T-helper 2 cell treated with Interferon-gamma antibody and Interleukin-4, amounts not matched to agents 100 ng/mL and 5 ng/mL, for 36 hours (primary cell): ENCODE measurements at regions not wholly inside any gene's neighbourhood (a gene's known extent, or its start where the extent isn't known, plus 50 kb on each side); places are given as distances from the start of the nearest gene placed in this dataset.

Experiments used
- intact Hi-C: fragments of 100-400 bp; cut with micrococcal nuclease; formaldehyde crosslinking; loops from one replicate; pipeline ENCODE4 v1.15.1; 2023

DNA sequence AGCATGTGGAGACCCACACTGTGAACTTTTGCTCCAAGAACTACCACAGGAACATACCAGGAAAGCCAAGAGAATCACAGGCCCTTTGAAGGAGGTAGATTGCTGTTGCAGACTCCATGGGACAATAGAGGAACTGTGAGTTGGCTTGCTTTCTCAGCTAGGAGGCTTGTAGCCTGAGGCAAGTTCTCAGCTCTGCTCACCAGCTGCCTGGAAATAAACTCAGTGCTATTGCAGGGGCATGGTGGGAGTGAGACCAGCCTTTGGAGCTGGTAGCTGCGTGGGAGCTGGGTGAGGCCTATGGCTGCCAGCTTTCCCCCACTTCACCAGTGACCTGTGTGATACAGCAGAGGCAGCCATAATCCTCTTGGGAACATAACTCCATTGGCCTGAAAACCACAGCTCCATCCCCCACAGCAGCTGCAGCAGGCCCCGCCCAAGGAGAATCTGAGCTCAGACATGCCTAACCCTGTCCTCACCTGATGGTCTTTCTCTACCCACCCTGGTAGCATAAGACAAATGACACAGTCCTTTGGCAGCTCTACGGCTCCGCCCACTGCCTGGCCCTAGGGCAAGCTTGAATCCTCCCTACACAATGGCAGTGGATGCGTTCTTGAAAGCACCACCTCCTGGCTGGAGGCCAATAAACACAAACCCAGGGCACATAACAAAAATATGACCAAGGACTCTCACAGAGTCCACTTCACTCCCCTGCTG, 389.5 kb downstream of the KIF4B start:
- intact Hi-C loops = no loop called here

DNA sequence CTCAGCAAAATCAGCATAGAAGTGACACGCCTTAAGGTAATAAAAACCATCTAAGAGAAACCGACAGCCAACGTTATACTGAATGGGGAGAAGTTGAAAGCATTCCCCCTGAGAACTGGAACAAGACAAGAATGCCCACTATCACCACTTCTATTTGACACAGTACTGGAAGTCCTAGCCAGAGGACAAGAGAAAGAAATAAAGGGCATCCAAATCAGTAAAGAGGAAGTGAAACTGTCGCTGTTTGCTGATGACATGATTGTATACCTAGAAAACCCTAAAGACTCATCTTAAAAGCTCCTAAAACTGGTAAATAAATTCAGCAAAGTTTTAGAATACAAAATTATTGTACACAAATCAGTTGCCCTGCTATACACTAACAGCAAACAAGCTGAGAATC, 393.3 kb downstream of the KIF4B start:
- intact Hi-C loops = no loop called here

DNA sequence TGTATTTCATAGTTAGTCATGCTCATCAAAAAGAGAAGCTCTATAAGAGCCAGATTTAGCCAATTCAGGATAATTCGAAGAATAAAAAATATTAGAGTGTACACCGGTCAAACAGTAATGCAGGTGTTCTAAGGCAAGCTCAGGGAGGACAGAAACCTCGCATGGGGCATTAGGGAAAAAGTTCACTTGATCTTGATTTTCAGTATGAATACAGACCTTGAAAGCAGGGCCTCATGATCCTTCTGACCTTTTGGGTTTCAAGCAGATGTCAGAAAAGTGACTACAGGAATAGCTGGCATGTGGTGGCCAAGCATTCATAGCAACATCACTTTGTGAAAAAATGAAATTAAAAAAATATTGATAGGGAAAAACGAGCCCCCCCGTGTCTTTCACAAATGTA, 394.9 kb downstream of the KIF4B start:
- intact Hi-C loops = no loop called here

DNA sequence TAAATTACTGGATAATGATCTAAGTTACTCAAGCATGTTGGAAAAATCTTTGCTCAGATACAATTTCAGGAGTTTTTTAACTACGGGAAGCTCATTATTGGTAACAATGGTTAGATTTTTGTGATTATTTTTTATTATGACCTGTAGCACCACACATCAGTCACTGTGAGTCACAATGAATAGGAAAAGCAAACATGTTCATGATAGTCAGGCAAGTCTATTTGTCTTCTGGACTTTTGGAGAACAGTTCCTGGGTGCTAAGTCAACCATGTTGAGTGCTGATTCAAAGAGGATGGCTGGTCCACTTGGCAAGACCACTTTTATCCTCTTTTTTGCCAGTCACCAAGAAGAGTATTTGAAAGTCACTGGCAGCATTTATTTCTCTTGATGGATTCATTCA, 403.2 kb downstream of the KIF4B start:
- intact Hi-C loops = no loop called here

DNA sequence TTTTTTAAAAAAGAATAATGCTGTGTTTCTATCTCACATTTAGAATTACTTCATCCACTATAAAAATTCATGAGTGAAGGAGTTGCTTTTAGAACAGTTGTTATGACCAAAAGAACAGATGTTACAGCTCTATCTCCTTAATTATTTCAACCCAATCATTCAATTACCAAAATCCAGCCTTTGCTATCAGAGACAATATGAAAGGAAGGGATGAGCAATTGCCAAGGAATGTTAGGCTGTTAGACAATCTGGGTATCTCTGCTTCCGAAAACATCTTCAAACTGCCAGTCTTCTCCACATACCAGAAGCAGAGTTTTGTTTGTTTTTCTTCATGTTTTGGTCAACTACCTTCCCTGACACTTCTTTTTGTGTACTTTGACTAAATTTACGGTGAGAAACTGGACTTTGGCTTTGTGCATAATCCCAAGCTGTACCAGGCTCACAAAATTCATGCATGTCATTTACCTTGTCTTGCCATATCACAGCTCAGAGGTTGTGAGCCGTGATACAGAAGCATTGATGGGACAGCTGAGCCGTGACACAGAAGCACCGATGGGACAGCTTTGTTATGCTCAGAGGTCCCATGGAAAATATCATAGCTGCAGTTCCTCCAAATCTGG, 405.5 kb downstream of the KIF4B start:
- intact Hi-C loops = no loop called here

DNA sequence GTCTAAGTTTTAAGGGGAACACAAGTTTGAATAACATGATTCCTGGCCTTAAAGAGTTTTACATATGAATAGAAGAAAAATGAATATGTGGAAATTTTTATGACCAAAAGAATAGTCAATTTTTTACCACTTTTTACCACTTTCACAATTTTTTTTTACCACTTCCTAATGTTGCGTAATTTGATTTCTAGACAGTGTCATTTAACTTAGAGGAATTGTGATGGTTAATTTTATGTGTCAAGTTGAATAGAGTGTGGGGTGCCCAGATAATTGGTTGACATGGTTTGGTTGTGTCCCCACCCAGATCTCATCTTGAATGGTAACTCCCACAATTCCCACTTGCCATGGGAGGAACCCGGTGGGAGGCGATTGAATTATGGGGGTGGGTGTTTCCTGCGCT, 416.6 kb downstream of the KIF4B start:
- intact Hi-C loops = no loop called here

DNA sequence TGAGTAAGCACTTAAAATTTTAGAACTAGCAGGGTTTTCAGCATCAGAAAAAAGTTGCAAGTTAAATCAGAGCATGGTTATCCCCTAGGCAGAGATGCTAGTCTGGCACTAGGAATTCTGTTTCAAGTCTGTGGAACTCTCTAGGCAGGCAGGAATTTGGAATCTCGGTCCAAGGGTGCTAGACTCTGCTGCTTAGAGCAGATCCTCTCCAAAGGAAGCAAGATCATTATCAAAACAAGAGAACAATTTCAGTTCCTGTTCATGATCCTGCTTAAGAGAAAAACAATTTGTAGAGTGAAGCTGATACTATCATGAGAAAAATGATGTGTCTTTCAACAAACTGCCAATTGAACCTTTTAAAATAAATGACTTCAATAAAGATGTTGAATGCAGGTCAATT, 420.7 kb downstream of the KIF4B start:
- intact Hi-C loops = no loop called here

DNA sequence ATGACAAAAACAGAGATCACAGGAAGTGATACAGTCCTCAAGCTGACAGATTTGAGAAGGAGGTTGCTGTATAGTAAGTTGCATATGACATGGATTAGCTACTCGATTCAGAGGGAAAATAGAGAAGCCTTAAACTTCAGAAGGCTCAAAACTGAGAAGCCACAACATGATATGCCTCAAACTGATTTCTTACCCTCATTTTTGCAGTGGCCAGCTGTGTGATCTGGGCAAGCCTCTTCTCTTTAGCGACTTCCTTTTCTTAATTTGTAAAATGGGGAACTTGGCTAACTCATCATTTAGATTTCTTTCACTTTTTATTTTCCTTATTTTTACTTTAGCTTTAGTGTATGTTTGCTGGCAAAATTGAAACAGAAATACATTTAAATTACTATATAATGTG, 421.1 kb downstream of the KIF4B start:
- intact Hi-C loops = no loop called here

DNA sequence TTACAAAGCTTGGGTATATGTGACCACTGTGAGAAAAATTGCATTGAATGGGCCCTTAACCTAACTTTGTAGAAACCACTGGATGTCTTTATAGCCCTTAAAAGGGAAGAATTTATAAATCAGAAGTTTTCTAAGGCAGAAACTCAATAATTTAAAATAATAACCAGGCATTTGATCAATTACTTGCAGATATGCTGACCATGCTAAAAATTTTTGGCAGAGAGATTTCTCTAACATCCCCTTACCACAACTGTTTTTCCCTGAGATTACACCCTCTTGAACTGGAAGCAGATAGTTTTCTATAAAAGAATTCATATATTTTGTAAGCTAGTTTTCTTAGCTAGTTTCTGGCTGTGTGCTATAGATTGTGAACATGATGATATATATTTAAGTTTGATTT, 428.3 kb downstream of the KIF4B start:
- intact Hi-C loops = no loop called here

DNA sequence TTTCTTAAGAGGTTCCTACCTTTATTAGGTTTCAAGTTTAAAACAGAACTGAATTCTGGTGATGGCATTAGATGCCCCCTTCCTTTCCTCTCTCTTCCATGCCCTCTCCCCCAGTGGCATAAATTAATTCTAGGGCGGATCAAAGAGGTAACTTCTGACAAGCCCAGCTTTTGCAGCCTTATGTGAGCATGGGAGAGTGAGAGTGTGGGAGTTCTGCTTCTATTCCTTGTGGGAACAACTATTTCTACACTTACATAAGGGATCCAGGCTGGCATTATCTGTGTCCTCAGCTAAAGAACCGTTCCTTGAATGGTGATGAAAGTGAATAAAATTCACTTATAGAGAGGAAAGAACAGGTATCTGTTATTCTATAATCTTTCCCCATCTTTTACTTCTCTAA, 437.6 kb downstream of the KIF4B start:
- intact Hi-C loops = no loop called here

DNA sequence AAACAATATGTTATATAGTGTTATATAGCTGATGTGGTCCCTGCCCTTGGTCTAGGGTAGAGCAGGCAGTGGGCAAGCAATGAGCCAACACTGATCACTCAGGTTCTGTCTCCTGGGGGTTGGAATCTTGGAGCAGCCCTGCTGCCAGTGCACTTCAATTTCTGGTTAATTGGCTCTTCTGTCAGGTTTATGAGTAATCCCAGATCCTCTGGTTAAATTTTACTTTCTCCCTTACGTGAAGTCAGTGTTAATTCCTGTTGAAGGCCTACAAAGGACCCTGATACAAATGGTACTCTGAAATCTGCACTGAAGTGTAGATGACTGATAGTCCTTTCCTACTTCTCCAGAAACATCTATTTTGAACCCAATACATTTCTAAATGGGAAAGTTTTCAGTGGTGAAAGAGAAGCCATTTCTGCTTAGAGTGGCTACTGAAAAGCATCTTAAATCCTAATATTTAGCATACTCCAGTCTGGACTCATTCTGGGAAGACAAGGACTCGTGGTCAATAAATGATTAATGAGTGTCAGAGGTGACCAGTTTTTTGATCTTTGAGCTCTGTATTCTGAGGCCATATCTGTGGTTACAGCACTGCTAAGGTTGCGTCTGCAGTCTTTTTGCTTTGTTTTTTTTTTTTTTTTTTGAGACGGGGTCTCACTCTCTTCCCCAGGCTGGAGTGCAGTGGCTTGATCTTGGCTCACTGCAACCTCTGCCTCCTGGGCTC, 442.4 kb downstream of the KIF4B start:
- intact Hi-C loops = no loop called here

DNA sequence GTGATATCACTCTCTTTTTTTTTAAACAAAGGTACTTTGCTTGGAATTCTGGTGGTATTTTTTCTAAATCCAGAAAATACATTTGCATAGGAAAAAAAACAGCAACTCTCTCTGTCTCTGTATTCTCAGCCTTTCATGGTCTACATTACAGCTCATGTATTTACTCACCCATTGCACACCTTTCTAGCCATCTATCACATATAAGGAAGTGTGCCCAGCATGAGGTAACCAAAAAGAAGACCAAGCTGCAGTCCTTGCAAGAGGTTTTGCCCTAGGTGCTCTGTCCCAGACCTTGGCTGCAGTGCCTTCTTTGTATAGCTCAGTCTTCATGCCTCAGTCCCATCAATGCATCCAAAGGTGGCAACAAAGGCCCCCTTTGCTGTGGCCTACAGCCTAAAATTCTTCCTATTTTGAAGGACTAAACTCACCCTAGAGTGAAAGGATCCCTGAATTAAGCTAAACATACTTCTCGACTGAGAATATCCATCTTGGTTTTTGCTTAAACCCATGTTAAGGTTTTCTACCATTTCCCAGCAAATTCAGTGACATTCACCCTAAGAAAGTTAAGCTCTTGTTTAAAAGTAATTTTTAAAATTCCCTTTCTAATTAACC, 446.4 kb downstream of the KIF4B start:
- intact Hi-C loops = no loop called here

DNA sequence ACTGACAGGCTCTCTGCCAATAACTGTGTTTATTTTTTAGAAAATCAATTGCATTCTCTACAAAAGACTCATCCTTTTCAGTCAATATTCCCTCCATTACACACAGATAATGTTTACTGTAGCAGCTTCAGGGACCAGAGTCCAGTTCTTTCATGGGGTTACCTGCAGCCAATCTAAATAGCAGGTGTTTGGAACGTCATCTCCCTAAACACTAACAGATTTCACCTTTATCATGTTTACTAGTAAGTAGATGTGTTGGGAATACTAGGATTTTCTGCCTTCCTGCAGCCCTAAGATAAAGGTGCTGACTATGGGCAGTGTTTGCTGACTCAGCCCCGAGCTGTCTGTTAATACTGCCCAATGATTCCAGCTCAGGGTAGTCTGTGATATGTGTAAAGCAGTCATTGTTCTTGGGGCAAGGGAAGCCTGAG, 447.0 kb downstream of the KIF4B start:
- intact Hi-C loops = no loop called here

DNA sequence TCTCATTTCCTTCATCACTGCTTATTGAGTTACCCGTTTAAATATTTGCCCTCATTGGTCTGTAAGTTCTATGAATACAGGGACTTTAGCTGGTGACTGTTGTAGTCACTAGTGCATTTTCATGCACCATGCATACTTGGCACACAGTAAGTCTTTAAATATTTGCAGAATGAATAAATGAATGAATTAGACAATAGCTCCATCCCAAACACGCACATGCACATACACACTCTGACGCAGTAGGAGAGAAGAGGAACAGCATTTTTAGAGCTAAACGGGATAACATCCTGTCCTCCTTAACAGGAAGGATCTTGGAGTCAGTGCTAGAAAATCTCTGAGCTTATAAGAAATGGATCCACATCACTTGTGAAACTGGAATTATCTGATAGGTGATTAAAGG, 447.7 kb downstream of the KIF4B start:
- intact Hi-C loops = no loop called here

DNA sequence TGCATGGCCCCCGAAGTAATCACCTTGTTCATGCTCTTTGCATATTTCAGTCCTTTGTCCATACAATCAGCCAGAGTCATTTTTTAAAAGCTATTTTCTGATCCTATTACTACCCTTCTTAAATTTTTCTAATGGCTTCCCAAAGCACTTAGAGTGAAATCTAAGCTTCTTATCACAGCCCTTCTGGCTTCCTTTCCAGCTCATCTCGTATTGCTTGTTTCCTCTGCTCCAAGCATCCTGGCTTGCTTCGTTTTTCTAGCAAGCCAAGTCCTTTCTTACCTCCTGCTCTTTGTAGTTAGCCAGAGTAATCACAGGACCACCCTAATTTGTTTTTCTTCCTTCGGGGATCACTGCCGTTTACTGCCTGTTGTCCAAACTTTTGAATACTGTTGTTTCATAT, 453.3 kb downstream of the KIF4B start:
- intact Hi-C loops = no loop called here

DNA sequence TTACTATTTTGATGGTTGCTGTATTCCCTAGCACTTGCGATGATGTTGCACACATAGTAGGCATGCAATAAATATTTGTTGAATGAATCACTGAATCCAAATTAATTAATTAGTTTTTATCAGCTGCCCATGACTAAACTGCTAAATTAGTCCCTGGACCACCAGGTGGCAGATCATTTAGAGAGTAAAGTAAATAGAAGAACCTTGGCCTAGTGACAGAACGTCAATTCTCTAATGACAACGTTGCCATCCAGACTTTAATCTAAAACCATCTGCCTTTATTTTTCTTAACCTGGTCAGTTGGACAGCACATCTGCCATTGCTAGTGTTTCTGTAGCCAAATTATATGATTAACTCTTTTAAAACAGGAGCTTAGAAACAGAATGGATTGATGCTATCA, 457.5 kb downstream of the KIF4B start:
- intact Hi-C loops = no loop called here

DNA sequence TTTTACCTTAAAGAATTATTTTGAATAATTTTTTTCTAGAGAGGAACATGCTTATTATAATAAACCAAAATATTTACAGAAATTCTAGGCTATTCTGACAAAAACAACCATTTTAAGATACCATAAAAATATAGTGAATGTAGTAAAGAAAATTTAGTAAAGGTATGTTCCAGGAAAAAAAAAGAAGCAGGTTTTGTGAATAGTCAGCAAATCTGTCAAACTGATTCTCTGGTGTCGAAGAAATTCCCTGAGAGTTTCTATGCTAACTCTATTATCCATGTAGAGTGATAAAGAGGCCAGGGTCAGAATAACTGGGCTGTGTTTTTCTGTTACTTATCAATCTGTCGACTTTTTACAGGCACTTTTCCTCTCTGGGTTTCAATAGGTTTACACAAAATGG, 459.2 kb downstream of the KIF4B start:
- intact Hi-C loops = no loop called here

DNA sequence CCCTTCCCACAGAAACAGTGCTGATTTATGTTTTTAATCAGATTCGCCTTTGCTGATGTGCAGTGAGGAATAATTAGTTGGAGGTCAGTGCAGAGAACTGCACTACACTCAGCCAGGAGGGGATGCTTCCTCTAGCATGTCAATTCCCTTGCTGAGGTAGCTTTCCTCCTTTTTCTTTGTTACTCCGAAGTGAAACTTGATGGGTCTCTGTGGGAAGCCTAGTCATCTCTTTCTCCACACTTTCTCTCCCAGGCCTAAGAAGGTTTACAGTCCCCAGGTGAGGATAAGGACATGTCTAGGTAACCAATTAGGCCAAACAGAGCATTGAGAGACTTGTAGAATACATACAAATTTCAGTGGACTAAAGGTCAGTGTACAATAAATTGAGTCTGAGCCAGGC, 461.8 kb downstream of the KIF4B start:
- intact Hi-C loops = no loop called here

DNA sequence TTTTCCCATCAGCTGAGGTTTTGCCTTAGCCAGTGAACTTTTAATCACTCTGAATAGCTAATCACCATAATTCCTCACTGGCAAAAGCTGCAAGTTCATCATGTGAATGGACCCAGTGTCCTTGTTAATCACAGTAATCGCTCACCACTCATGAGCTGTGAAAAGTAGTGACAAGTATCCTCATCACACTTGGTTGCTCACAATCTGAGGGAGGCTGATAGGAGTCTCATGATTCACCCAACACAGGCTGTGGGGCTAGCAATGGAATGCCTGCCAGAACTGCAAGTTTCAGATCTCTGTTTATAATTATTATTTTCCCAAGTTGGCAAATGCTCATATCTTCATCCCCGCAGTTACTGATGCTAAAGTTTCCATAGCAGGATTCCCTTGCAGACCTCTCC, 467.2 kb downstream of the KIF4B start:
- intact Hi-C loops = no loop called here

DNA sequence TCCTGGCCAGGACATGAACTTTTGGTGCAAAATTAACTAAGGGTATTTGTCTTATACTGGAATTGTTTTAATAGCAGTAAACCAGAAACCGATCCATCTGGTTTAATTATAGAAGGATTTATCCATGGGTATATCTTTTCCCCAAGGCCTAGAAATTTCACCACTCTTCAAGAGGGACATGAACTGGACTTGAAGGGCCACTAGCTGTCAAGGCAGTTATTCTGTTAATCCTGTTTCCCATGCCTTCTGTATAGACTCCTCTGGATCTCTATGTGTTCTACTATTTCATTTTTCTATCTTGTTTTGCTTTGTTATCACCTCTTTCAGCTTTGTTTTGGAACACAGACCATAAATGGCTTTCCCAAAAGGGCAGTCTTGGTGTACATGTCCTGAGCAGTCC, 467.6 kb downstream of the KIF4B start:
- intact Hi-C loops = no loop called here

DNA sequence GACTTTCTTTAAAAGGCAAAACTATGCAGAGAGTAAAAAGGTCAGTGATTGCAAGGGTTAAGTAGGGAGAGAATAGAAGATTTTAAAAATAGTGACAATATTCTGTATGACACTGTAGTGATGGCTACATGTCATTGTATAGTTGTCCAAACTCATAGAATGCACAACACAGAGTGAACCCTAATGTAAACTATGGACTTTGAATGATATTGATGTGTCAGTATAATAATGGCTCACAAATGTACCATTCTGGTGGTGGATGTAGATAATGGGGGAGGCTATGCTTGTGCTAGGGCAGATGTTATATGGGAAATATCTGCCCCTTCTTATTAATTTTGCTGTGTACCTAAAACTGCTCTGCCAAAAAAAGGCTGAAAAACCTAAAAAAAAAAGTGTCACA, 468.9 kb downstream of the KIF4B start:
- intact Hi-C loops = no loop called here

DNA sequence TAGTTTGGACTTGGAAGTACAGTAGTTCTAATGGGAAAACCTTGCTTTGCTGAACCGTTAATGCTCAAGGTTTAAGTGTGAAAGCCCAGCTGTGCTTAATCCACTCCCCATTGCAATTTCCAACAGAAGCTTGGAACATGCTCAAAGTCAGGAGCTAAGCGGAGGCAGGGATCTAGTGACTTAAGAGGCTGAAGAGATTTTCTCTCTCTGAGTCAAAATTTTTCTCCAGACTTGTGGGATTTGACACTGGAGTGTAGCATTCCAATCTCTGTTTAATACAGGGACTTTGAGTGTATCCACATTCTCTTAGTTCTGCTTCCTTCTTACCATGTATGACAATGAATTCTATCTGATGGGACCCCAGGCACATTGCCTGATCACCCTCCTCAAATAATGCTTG, 471.8 kb downstream of the KIF4B start:
- intact Hi-C loops = no loop called here
